BLaER1 treated with 17β-estradiol and CSF1 and Interleukin-3, amounts not matched to agents 10 nM and 100 nM (cell line): ENCODE measurements at regions not wholly inside any gene's neighbourhood (a gene's known extent, or its start where the extent isn't known, plus 50 kb on each side); places are given as distances from the start of the nearest gene placed in this dataset.
A peak's percentile ranks its signal among the peaks of the same experiment; 100 is the strongest.

Experiments
- H3K27ac ChIP-seq, 11 experiments: shearing (Covaris generic); formaldehyde crosslinking; 2 replicates each; pipeline ENCODE4 v1.8.1; 2022
- H3K27me3 ChIP-seq, 11 experiments: shearing (Covaris generic); formaldehyde crosslinking; 2 replicates each; pipeline ENCODE4 v1.8.1; 2022
- H3K36me3 ChIP-seq, 11 experiments: shearing (Covaris generic); formaldehyde crosslinking; 2 replicates each; pipeline ENCODE4 v1.8.1; 2022
- H3K4me1 ChIP-seq, 10 experiments: shearing (Covaris generic); formaldehyde crosslinking; 2 replicates each; pipeline ENCODE4 v1.8.1; 2022
- H3K4me2 ChIP-seq, 11 experiments: shearing (Covaris generic); formaldehyde crosslinking; 2 replicates each; pipeline ENCODE4 v1.8.1; 2022
- H3K4me3 ChIP-seq, 10 experiments: shearing (Covaris generic); formaldehyde crosslinking; 2 replicates each; pipeline ENCODE4 v1.8.1; 2022
- H3K9ac ChIP-seq, 11 experiments: shearing (Covaris generic); formaldehyde crosslinking; 2 replicates each; pipeline ENCODE4 v1.8.1; 2022
- H3K9me3 ChIP-seq, 11 experiments: shearing (Covaris generic); formaldehyde crosslinking; replicated peaks in 1 of 11; 2 replicates each; pipeline ENCODE4 v1.8.1; 2022
- H4K20me1 ChIP-seq, 11 experiments: shearing (Covaris generic); formaldehyde crosslinking; 2 replicates each; pipeline ENCODE4 v1.8.1; 2022
- Cebpa-rat ChIP-seq, 11 experiments: shearing (Covaris generic); IDR thresholded peaks; 2 replicates each; pipeline ENCODE4 v1.8.1; 2022

- H3K4me3 ChIP-seq: no peak overlapping the region
- no peak overlapping the region for H3K9ac ChIP-seq
- H3K27ac ChIP-seq: no peak overlapping the region
- H3K4me1 ChIP-seq: peaks cover 0 to 7% (median 0%) of the 10 kb centered on the region in 10 experiments; a peak in 1 of 20 replicates
- H3K27me3 ChIP-seq: no peaks in the 10 kb centered on the region
- no peak for TF ChIP-seq Cebpa-rat (IDR thresholded peaks at IDR 0.05)
- no peaks in the 10 kb centered on the region for H3K36me3 ChIP-seq
- H3K9me3 ChIP-seq: no peaks in the 10 kb centered on the region
- no peak overlapping the region for H3K4me2 ChIP-seq
- H4K20me1 ChIP-seq: no peaks in the 10 kb centered on the region
Observed at GRCh38 chr13:68439817-68440216, 1209.7 kb upstream of the PCDH9 start.

GRCh38 chr13:68428292-68428691 lies 1198.2 kb upstream of the PCDH9 start:
- H3K9me3 ChIP-seq: no peaks in the 10 kb centered on the region
- H4K20me1 ChIP-seq: no peaks in the 10 kb centered on the region
- no peak overlapping the region for H3K4me2 ChIP-seq
- no peak overlapping the region for H3K9ac ChIP-seq
- H3K27me3 ChIP-seq: no peaks in the 10 kb centered on the region
- TF ChIP-seq Cebpa-rat (IDR thresholded peaks at IDR 0.05): peak in 5 of 11 experiments; percentile 36 to 69 (median 47); a peak in 6 of 22 replicates
- no peaks in the 10 kb centered on the region for H3K4me1 ChIP-seq
- H3K27ac ChIP-seq: no peak overlapping the region
- no peaks in the 10 kb centered on the region for H3K36me3 ChIP-seq
- no peak overlapping the region for H3K4me3 ChIP-seq

DNA sequence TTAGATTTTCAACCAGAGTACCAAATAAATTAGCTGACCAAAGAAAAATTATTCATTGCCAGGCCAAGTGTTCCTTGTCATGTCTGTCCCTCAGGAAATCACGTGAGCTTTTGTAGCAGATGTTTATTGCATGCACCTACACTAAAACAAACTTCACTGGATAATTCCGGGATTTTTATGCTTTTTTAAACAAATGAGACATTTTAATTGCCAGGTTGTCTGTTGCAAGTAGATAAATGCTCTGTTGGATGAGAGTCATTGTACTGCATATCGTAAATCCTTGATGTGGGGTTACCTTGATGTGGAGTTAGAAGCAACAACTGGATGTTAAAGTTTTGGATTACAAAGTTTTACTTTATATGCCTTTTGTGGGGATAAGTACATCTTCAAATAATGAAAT lies 1187.7 kb upstream of the PCDH9 start:
- no peak overlapping the region for H3K4me3 ChIP-seq
- no peaks in the 10 kb centered on the region for H4K20me1 ChIP-seq
- no peaks in the 10 kb centered on the region for H3K27me3 ChIP-seq
- TF ChIP-seq Cebpa-rat (IDR thresholded peaks at IDR 0.05): no peak
- H3K4me1 ChIP-seq: no peaks in the 10 kb centered on the region
- no peak overlapping the region for H3K27ac ChIP-seq
- no peak overlapping the region for H3K4me2 ChIP-seq
- no peaks in the 10 kb centered on the region for H3K9me3 ChIP-seq
- no peak overlapping the region for H3K9ac ChIP-seq
- H3K36me3 ChIP-seq: no peaks in the 10 kb centered on the region

GRCh38 chr13:68410007-68410406 lies 1179.9 kb upstream of the PCDH9 start:
- no peaks in the 10 kb centered on the region for H3K27me3 ChIP-seq
- no peak overlapping the region for H3K4me3 ChIP-seq
- TF ChIP-seq Cebpa-rat (IDR thresholded peaks at IDR 0.05): no peak
- H4K20me1 ChIP-seq: no peaks in the 10 kb centered on the region
- H3K9ac ChIP-seq: no peak overlapping the region
- peaks cover 0 to 2% (median 0%) of the 10 kb centered on the region in 10 experiments; a peak in 2 of 20 replicates for H3K4me1 ChIP-seq
- peaks cover 8 to 16% (median 13%) of the 10 kb centered on the region in 11 experiments; a peak in 20 of 22 replicates for H3K9me3 ChIP-seq
- no peaks in the 10 kb centered on the region for H3K36me3 ChIP-seq
- H3K4me2 ChIP-seq: no peak overlapping the region
- no peak overlapping the region for H3K27ac ChIP-seq

DNA sequence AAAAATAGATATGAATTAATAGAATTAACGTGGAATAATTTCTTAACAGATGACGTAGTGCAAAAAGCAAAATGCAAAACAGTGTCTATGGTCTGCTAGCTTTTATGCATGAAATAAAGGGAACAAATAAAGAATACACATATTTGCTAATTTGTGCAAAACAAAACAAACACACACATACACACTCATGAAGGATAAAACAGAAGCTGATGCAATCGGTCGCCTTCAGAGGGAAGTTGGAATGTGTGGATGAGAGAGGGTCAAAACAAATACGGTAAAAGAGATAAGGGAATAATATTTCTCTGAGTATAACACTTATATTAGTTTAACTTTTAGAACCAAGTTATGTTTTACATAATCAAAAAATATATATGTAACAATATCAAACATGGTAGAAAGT lies 1160.9 kb upstream of the PCDH9 start:
- Histone ChIP-seq H3K27ac (no peak overlapping the region), H3K27me3 (no peaks in the 10 kb centered on the region), H4K20me1 (no peaks in the 10 kb centered on the region), H3K36me3 (no peaks in the 10 kb centered on the region), H3K4me2 (no peak overlapping the region), H3K9ac (no peak overlapping the region), H3K4me1 (no peaks in the 10 kb centered on the region), H3K4me3 (no peak overlapping the region), H3K9me3 (no peaks in the 10 kb centered on the region)
- TF ChIP-seq Cebpa-rat (IDR thresholded peaks at IDR 0.05): no peak

DNA sequence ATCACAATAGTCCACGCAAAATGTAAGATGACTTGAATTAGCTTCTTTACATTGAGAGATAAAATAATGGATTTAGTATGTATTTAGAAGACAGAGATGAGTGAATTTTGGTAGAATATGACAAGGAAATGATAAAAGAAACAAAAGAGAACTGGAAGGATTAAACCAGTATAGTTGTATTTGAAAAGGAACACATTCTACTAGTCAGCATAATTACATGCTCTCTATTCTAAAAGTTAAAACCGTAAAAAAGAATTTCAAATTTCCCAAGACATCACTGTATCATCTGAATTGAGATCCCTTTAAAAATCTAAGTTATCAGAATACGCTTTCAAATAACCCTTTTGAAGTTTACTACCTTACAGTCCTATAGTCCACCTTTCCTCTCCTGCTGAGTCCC lies 1156.7 kb upstream of the PCDH9 start:
- Histone ChIP-seq H3K4me1 (no peaks in the 10 kb centered on the region), H3K27me3 (no peaks in the 10 kb centered on the region), H4K20me1 (no peaks in the 10 kb centered on the region), H3K4me3 (no peak overlapping the region), H3K36me3 (no peaks in the 10 kb centered on the region), H3K9me3 (no peaks in the 10 kb centered on the region), H3K4me2 (no peak overlapping the region), H3K27ac (no peak overlapping the region), H3K9ac (no peak overlapping the region)
- TF ChIP-seq Cebpa-rat (IDR thresholded peaks at IDR 0.05): no peak

DNA sequence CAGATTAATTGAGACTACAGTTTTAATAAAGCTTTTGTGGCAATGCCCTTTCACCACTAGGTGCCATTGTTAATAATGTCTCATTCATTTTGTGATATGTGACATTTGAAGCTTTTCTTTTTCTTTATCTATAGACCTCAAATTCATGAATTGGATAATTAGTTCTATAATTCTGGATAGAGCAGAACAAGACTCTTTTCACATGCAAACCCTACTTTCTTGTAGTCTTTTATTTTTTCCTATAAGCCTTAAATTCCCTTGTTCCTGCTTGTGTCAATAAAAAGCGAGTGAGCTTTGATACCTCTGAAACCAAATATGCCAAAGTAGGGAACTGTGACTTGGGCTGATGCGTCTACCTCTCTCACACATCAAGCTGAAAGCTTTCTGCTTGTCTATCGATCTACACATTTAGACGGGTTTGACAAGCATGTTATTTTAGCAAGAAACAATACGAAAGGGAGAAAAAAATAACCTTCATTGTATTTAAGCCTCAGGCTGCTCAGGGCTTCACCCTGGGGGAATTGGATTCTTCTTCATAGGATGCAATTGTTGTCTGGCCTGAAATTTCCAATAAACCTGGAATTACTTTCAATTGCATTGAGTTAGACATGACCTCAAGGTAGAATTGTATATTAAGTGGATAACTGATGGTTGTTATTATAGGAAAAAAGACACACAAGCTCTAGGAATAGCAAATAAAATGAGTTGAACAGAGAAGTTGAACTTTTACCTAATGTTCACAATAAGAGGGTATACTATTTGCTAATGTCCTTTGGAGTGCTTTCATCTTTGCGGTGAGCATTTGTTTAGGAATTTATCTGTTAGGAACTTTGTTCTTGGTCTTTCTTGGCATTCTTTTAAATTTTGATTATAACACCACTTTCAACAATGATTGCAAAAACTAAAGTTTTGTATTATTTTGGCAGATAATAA lies 1150.2 kb upstream of the PCDH9 start:
- Histone ChIP-seq H3K4me2 (no peak overlapping the region), H3K4me3 (no peak overlapping the region), H3K27me3 (no peaks in the 10 kb centered on the region), H3K27ac (no peak overlapping the region), H3K9ac (no peak overlapping the region), H3K9me3 (no peaks in the 10 kb centered on the region), H3K36me3 (no peaks in the 10 kb centered on the region), H4K20me1 (no peaks in the 10 kb centered on the region), H3K4me1 (no peaks in the 10 kb centered on the region)
- TF ChIP-seq Cebpa-rat (IDR thresholded peaks at IDR 0.05): no peak

- no peaks in the 10 kb centered on the region for H3K9me3 ChIP-seq
- no peak overlapping the region for H3K4me3 ChIP-seq
- H3K4me1 ChIP-seq: no peaks in the 10 kb centered on the region
- H3K27ac ChIP-seq: no peak overlapping the region
- TF ChIP-seq Cebpa-rat (IDR thresholded peaks at IDR 0.05): no peak
- H3K27me3 ChIP-seq: no peaks in the 10 kb centered on the region
- no peaks in the 10 kb centered on the region for H4K20me1 ChIP-seq
- H3K9ac ChIP-seq: no peak overlapping the region
- H3K36me3 ChIP-seq: no peaks in the 10 kb centered on the region
- H3K4me2 ChIP-seq: no peak overlapping the region
Observed at GRCh38 chr13:68378294-68378693, 1148.2 kb upstream of the PCDH9 start.

- H3K9me3 ChIP-seq: no peaks in the 10 kb centered on the region
- H3K4me2 ChIP-seq: no peak overlapping the region
- H4K20me1 ChIP-seq: no peaks in the 10 kb centered on the region
- TF ChIP-seq Cebpa-rat (IDR thresholded peaks at IDR 0.05): no peak
- no peaks in the 10 kb centered on the region for H3K27me3 ChIP-seq
- no peaks in the 10 kb centered on the region for H3K36me3 ChIP-seq
- no peaks in the 10 kb centered on the region for H3K4me1 ChIP-seq
- no peak overlapping the region for H3K4me3 ChIP-seq
- no peak overlapping the region for H3K9ac ChIP-seq
- H3K27ac ChIP-seq: no peak overlapping the region
Observed at GRCh38 chr13:68375004-68375403, 1144.9 kb upstream of the PCDH9 start.

- Histone ChIP-seq H3K9ac (no peak overlapping the region), H3K27me3 (no peaks in the 10 kb centered on the region), H4K20me1 (no peaks in the 10 kb centered on the region), H3K9me3 (no peaks in the 10 kb centered on the region), H3K4me3 (no peak overlapping the region), H3K36me3 (no peaks in the 10 kb centered on the region), H3K27ac (no peak overlapping the region), H3K4me2 (no peak overlapping the region), H3K4me1 (no peaks in the 10 kb centered on the region)
- no peak for TF ChIP-seq Cebpa-rat (IDR thresholded peaks at IDR 0.05)
Observed at GRCh38 chr13:68369739-68370138, 1139.6 kb upstream of the PCDH9 start.
